SK-N-SH (cell line): ENCODE measurements at regions not wholly inside any gene's neighbourhood (a gene's known extent, or its start where the extent isn't known, plus 50 kb on each side); places are given as distances from the start of the nearest gene placed in this dataset.

Experiments
- CTCF ChIA-PET: fragments of 300-600, 350-600 bp; formaldehyde crosslinking; extraction: SDS; loops from one replicate; lab custom pipeline; 2021; lab: Yijun Ruan, JAX
- POLR2A ChIA-PET: fragments of 350-600 bp; sonication (Branson Sonifier 250); formaldehyde crosslinking; extraction: SDS; loops from one replicate; lab custom pipeline; 2020; ENCODE audit warnings: antibody characterized with exemption, inconsistent platforms; lab: Yijun Ruan, JAX
- DNase-seq: peaks from one replicate; pipeline ENCODE4 v3.0.0; 2012
- H2AFZ ChIP-seq: fragments of 200-600 bp; sonication (generic); 2 replicates; pipeline ENCODE4 v1.8.1; 2016; ENCODE audit warnings: antibody characterized with exemption, mild to moderate bottlenecking, low read depth
- H3F3A ChIP-seq: fragments of 200-600 bp; sonication (generic); replicated peaks from 2 replicates; pipeline ENCODE3; 2016; ENCODE audit warnings: antibody characterized with exemption, mild to moderate bottlenecking; ENCODE audit not compliant: insufficient read depth
- H3K27ac ChIP-seq, 2 experiments: fragments of 200-500 bp in 1 of 2; fragments of 200-600 bp in 1 of 2; sonication (Bioruptor generic) in 1 of 2; sonication (generic), shearing (Covaris generic) in 1 of 2; 2 replicates each; pipeline versions ENCODE4 v1.5.1 to v1.6.1; 2014 to 2016; ENCODE audit warnings: low read depth in 2 of 2, inconsistent platforms in 1 of 2, low read length in 1 of 2, mild to moderate bottlenecking in 1 of 2, mixed read lengths in 1 of 2
- H3K27me3 ChIP-seq: fragments of 200-600 bp; sonication (generic), shearing (Covaris generic); 2 replicates; pipeline ENCODE4 v1.6.1; 2016; ENCODE audit warnings: mixed run types; ENCODE audit not compliant: insufficient read depth
- H3K36me3 ChIP-seq, 2 experiments: fragments of 200-500 bp in 1 of 2; fragments of 200-600 bp in 1 of 2; sonication (Bioruptor generic) in 1 of 2; sonication (generic) in 1 of 2; replicated peaks in 1 of 2; 2 replicates each; pipeline versions ENCODE3 to v1.5.1; 2014 to 2016; ENCODE audit warnings: low read length in 1 of 2, mild to moderate bottlenecking in 1 of 2; ENCODE audit not compliant: insufficient read depth in 2 of 2, control insufficient read depth in 1 of 2
- H3K4me1 ChIP-seq, 2 experiments: fragments of 200-500 bp in 1 of 2; fragments of 200-600 bp in 1 of 2; sonication (Bioruptor generic) in 1 of 2; sonication (generic), shearing (Covaris generic) in 1 of 2; 2 replicates each; pipeline versions ENCODE4 v1.5.1 to v1.6.1; 2014 to 2016; ENCODE audit warnings: low read depth in 1 of 2, low read length in 1 of 2, mixed run types in 1 of 2; ENCODE audit not compliant: insufficient read depth in 2 of 2, control insufficient read depth in 1 of 2
- H3K4me2 ChIP-seq: fragments of 200-600 bp; sonication (generic), shearing (Covaris generic); 2 replicates; pipeline ENCODE4 v1.6.1; 2017; ENCODE audit warnings: mixed run types
- H3K4me3 ChIP-seq, 2 experiments: fragments of 200-500 bp in 1 of 2; fragments of 200-600 bp in 1 of 2; sonication (Bioruptor generic) in 1 of 2; sonication (generic), shearing (Covaris generic) in 1 of 2; 2 replicates each; pipeline versions ENCODE4 v1.5.1 to v1.8.1; 2014 to 2016; ENCODE audit warnings: low read depth in 2 of 2, inconsistent platforms in 1 of 2, low read length in 1 of 2, mild to moderate bottlenecking in 1 of 2, mixed read lengths in 1 of 2, moderate library complexity in 1 of 2
- H3K79me2 ChIP-seq: fragments of 200-600 bp; sonication (generic); 2 replicates; pipeline ENCODE4 v1.8.1; 2017; ENCODE audit warnings: mild to moderate bottlenecking; ENCODE audit not compliant: insufficient read depth
- H3K9ac ChIP-seq: fragments of 200-600 bp; sonication (generic); 2 replicates; pipeline ENCODE4 v1.6.1; 2017; ENCODE audit warnings: mixed run types
- H3K9me2 ChIP-seq: fragments of 200-600 bp; sonication (generic); 2 replicates; pipeline ENCODE4 v1.6.1; 2017; ENCODE audit warnings: mixed run types
- H3K9me3 ChIP-seq: fragments of 200-600 bp; sonication (generic); 2 replicates; pipeline ENCODE4 v1.6.1; 2017; ENCODE audit warnings: mixed run types, mild to moderate bottlenecking, moderate library complexity
- H4K20me1 ChIP-seq: fragments of 200-600 bp; sonication (generic); 2 replicates; pipeline ENCODE4 v1.6.1; 2017; ENCODE audit warnings: mild to moderate bottlenecking, mixed run types; ENCODE audit not compliant: insufficient read depth
- CHD2 ChIP-seq: fragments of 150-350 bp; IDR thresholded peaks from 2 replicates; pipeline ENCODE4 v1.6.1; 2018; ENCODE audit warnings: low read length; ENCODE audit not compliant: partially characterized antibody
- CTCF ChIP-seq: fragments of 200-600 bp; sonication (generic); IDR thresholded peaks from 2 replicates; pipeline ENCODE4 v1.6.1; 2017; ENCODE audit warnings: antibody characterized with exemption, mild to moderate bottlenecking, moderate library complexity
- ELF1 ChIP-seq: IDR thresholded peaks from 2 replicates; pipeline ENCODE4 v1.4.0; 2012
- EP300 ChIP-seq, 2 experiments: IDR thresholded peaks; 2 replicates each; pipeline versions ENCODE4 v1.4.0 to v1.6.1; 2012; ENCODE audit warnings: borderline replicate concordance in 1 of 2, low read depth in 1 of 2, low read length in 1 of 2
- EZH2phosphoT487 ChIP-seq: fragments of 200-600 bp; sonication (generic); IDR thresholded peaks from 2 replicates; pipeline ENCODE4 v1.6.1; 2017; ENCODE audit warnings: low read depth, mixed run types, mild to moderate bottlenecking, antibody characterized with exemption, moderate library complexity, borderline replicate concordance
- FOSL2 ChIP-seq: IDR thresholded peaks from 2 replicates; pipeline ENCODE4 v1.4.0; 2012; ENCODE audit warnings: low read depth, mild to moderate bottlenecking, moderate library complexity, borderline replicate concordance
- FOXJ3 ChIP-seq: sonication (generic); formaldehyde crosslinking; IDR thresholded peaks from 2 replicates; pipeline ENCODE4 v1.5.1; 2020; ENCODE audit warnings: mild to moderate bottlenecking, missing genetic modification reagents
- FOXM1 ChIP-seq: IDR thresholded peaks from 2 replicates; pipeline ENCODE4 v1.4.0; 2012; ENCODE audit warnings: low read depth, mild to moderate bottlenecking
- GABPA ChIP-seq: IDR thresholded peaks from 2 replicates; pipeline ENCODE4 v1.4.0; 2012; ENCODE audit warnings: low read depth, mild to moderate bottlenecking
- GATA2 ChIP-seq: sonication (generic); formaldehyde crosslinking; IDR thresholded peaks from 2 replicates; pipeline ENCODE4 v1.5.0; 2020; ENCODE audit warnings: mild to moderate bottlenecking, missing genetic modification reagents
- JUND ChIP-seq: IDR thresholded peaks from 2 replicates; pipeline ENCODE4 v1.4.0; 2012
- MEF2A ChIP-seq: IDR thresholded peaks from 2 replicates; pipeline ENCODE4 v1.4.0; 2012; ENCODE audit warnings: low read depth, borderline replicate concordance
- MXI1 ChIP-seq: IDR thresholded peaks from 2 replicates; pipeline ENCODE4 v1.6.1; 2012; ENCODE audit warnings: mild to moderate bottlenecking, low read depth, low read length, improper control_type of control experiment
- NFIC ChIP-seq: IDR thresholded peaks from 2 replicates; pipeline ENCODE4 v1.4.0; 2012; ENCODE audit warnings: borderline replicate concordance
- NRF1 ChIP-seq: IDR thresholded peaks from 2 replicates; pipeline ENCODE4 v1.6.1; 2012; ENCODE audit warnings: low read depth, mild to moderate bottlenecking, low read length
- POLR2AphosphoS5 ChIP-seq: IDR thresholded peaks from 2 replicates; pipeline ENCODE4 v1.6.1; 2012; ENCODE audit warnings: low read depth, low read length
- RAD21 ChIP-seq: IDR thresholded peaks from 2 replicates; pipeline ENCODE4 v1.6.1; 2012; ENCODE audit warnings: mild to moderate bottlenecking, low read length
- RCOR1 ChIP-seq: fragments of 150-350 bp; IDR thresholded peaks from 2 replicates; pipeline ENCODE4 v1.6.1; 2017; ENCODE audit warnings: antibody characterized with exemption, low read length
- RFX5 ChIP-seq: IDR thresholded peaks from 2 replicates; pipeline ENCODE4 v1.6.1; 2012; ENCODE audit warnings: mild to moderate bottlenecking, improper control_type of control experiment, low read length
- RXRA ChIP-seq: IDR thresholded peaks from 2 replicates; pipeline ENCODE4 v1.4.0; 2012; ENCODE audit warnings: low read depth, mild to moderate bottlenecking, borderline replicate concordance
- SIN3A ChIP-seq: IDR thresholded peaks from 2 replicates; pipeline ENCODE4 v1.6.1; 2012; ENCODE audit warnings: low read depth, mild to moderate bottlenecking, low read length, moderate library complexity, borderline replicate concordance
- SMC3 ChIP-seq: IDR thresholded peaks from 2 replicates; pipeline ENCODE4 v1.6.1; 2012; ENCODE audit warnings: low read depth, low read length, improper control_type of control experiment
- TAF1 ChIP-seq: IDR thresholded peaks from 2 replicates; pipeline ENCODE4 v1.6.1; 2012; ENCODE audit warnings: low read depth, mild to moderate bottlenecking, low read length, moderate library complexity, borderline replicate concordance
- TEAD4 ChIP-seq: IDR thresholded peaks from 2 replicates; pipeline ENCODE4 v1.4.0; 2012; ENCODE audit warnings: mild to moderate bottlenecking, borderline replicate concordance; ENCODE audit not compliant: insufficient read depth
- USF1 ChIP-seq: IDR thresholded peaks from 2 replicates; pipeline ENCODE4 v1.4.0; 2012; ENCODE audit warnings: low read depth, borderline replicate concordance
- YY1 ChIP-seq: IDR thresholded peaks from 2 replicates; pipeline ENCODE4 v1.4.0; 2012; ENCODE audit warnings: low read depth, mild to moderate bottlenecking
- WGBS: methylation state at CpG from one replicate; pipeline ENCODE4 v1.1.6; 2017; ENCODE audit warnings: low lambda C conversion rate; 5-methylcytosine and 5-hydroxymethylcytosine counted together
- TF ChIP-seq, protein P1 (sequence below): fragments of 150-350 bp; IDR thresholded peaks from 2 replicates; pipeline ENCODE4 v1.6.1; 2016; ENCODE audit warnings: mild to moderate bottlenecking, low read depth, low read length

DNA sequence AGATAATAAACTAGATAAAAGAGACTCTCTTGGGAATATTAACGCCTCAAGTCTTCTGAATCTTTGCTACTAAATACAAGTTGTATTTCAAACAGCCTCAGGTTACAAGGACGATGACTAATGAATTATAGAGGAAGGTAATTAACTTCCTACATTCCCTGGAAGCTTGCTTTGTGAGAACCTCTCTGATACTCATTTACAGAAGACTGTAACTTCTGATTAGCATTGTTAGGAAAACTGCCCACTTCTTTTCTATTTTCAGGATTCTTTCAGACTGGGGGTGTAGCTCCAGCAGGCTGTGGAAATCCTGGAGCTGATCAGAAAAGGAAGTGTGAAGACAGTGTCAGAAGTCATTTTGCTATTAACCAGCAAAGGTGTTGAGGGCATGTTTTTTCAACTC lies 316.7 kb upstream of the NPSR1 start:
- 7% methylated on average over 2 of the region's 2 CpGs for WGBS
- Histone ChIP-seq H3K9me2 (no peaks in the 10 kb centered on the region), H4K20me1 (no peaks in the 10 kb centered on the region), H3K79me2 (no peaks in the 10 kb centered on the region), H3K27ac (no peak overlapping the region), H3F3A (no peaks in the 10 kb centered on the region), H3K27me3 (no peaks in the 10 kb centered on the region), H3K9ac (no peak overlapping the region), H3K4me2 (no peak overlapping the region), H3K4me1 (no peaks in the 10 kb centered on the region), H2AFZ (no peak overlapping the region), H3K9me3 (peaks cover 7% of the 10 kb centered on the region; the same call in 1 of the 2 replicates), H3K36me3 (no peaks in the 10 kb centered on the region), H3K4me3 (no peak overlapping the region)
- ChIA-PET POLR2A (no interaction called here), CTCF (interaction anchor here (0.6 to 1.5 kb wide), 2 partner anchors 20 kb away, joined by 3 to 9 read pairs; no protein-coding TSS in a partner anchor)
- no peak for TF ChIP-seq MEF2A
- TF ChIP-seq GATA2, result no peak
- TF ChIP-seq YY1, result no peak
- no peak for TF ChIP-seq SMC3
- TF ChIP-seq FOXM1, result no peak
- TF ChIP-seq MXI1, result no peak
- no peak for TF ChIP-seq EZH2phosphoT487
- TF ChIP-seq NRF1, result no peak
- no peak for TF ChIP-seq RFX5
- TF ChIP-seq TEAD4, result no peak
- no peak for TF ChIP-seq FOSL2
- no peak for TF ChIP-seq EP300 (IDR thresholded peaks at IDR 0.05; ENCODE audit: borderline replicate concordance in 1 of 2, low read depth in 1 of 2, low read length in 1 of 2)
- no peak for TF ChIP-seq SIN3A
- no peak for TF ChIP-seq RXRA
- no peak for TF ChIP-seq ELF1
- TF ChIP-seq POLR2AphosphoS5, result no peak
- no peak for TF ChIP-seq FOXJ3
- TF ChIP-seq NFIC, result no peak
- no peak for TF ChIP-seq TAF1
- DNase-seq, result no peak

GRCh38 chr7:34342387-34342786 lies 315.6 kb upstream of the NPSR1 start:
- H3K4me2 ChIP-seq, result no peak overlapping the region
- H2AFZ ChIP-seq, result no peak overlapping the region
- TF ChIP-seq ELF1 (no peak), CHD2 (no peak), GABPA (no peak), GATA2 (no peak), YY1 (no peak), CTCF (no peak), RCOR1 (no peak), EZH2phosphoT487 (no peak), TAF1 (no peak), MEF2A (no peak), NFIC (no peak), USF1 (no peak), JUND (no peak), RAD21 (no peak)
- TF ChIP-seq, protein P1, sequence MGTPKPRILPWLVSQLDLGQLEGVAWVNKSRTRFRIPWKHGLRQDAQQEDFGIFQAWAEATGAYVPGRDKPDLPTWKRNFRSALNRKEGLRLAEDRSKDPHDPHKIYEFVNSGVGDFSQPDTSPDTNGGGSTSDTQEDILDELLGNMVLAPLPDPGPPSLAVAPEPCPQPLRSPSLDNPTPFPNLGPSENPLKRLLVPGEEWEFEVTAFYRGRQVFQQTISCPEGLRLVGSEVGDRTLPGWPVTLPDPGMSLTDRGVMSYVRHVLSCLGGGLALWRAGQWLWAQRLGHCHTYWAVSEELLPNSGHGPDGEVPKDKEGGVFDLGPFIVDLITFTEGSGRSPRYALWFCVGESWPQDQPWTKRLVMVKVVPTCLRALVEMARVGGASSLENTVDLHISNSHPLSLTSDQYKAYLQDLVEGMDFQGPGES, result no peak
- H3K27ac ChIP-seq, result no peak overlapping the region
- H3K4me3 ChIP-seq, result no peak overlapping the region
- H3F3A ChIP-seq, result no peaks in the 10 kb centered on the region
- H3K9ac ChIP-seq, result no peak overlapping the region
- peaks cover 3% of the 10 kb centered on the region; the same call in 1 of the 2 replicates for H3K9me3 ChIP-seq
- no peaks in the 10 kb centered on the region for H3K79me2 ChIP-seq
- H3K36me3 ChIP-seq, result no peaks in the 10 kb centered on the region
- no peaks in the 10 kb centered on the region for H3K27me3 ChIP-seq
- H4K20me1 ChIP-seq, result no peaks in the 10 kb centered on the region
- WGBS, result 30% methylated on average over 1 of the region's 1 CpG
- no peak for DNase-seq
- ChIA-PET CTCF (no interaction called here), POLR2A (no interaction called here)
- H3K4me1 ChIP-seq, result no peaks in the 10 kb centered on the region
- no peaks in the 10 kb centered on the region for H3K9me2 ChIP-seq
